D721Med (cell line): ENCODE measurements at regions not wholly inside any gene's neighbourhood (a gene's known extent, or its start where the extent isn't known, plus 50 kb on each side); places are given as distances from the start of the nearest gene placed in this dataset.

Experiments used
- DNase-seq: peaks from one replicate; pipeline ENCODE4 v3.0.0; 2011; ENCODE audit warnings: low spot score; ENCODE audit not compliant: insufficient read length
- FAIRE-seq: peaks from 2 replicates; lab custom pipeline; 2011; peaks lifted over from hg19 to GRCh38; lab: Jason Lieb, UNC
- TF ChIP-seq, protein P1 (sequence below): IDR thresholded peaks from 2 replicates; pipeline ENCODE4 v1.5.1; 2012; ENCODE audit warnings: mild to moderate bottlenecking, control low read depth; ENCODE audit not compliant: insufficient read depth; ENCODE audit errors: missing control alignments

DNA sequence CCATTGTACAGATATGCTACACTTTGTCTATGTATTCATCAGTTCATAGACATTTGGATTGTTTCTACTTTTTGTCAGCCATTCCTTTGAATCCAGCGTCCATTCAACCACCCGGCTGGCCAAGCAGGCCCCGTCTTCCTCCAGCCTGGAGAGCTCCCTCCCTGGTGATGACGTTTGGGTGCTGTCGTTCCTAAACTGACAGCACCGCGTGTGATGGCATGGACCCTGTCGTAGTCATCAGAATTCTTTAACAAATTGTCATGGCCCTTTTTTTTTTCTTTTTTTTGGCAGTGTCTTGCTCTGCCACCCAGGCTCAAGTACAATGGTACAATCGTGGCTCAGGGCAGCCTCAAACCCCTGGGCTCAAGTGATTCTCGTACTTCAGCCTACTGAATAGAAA is 138.6 kb upstream of the ERRFI1 start:
- DNase-seq: no peak
- TF ChIP-seq, protein P1, sequence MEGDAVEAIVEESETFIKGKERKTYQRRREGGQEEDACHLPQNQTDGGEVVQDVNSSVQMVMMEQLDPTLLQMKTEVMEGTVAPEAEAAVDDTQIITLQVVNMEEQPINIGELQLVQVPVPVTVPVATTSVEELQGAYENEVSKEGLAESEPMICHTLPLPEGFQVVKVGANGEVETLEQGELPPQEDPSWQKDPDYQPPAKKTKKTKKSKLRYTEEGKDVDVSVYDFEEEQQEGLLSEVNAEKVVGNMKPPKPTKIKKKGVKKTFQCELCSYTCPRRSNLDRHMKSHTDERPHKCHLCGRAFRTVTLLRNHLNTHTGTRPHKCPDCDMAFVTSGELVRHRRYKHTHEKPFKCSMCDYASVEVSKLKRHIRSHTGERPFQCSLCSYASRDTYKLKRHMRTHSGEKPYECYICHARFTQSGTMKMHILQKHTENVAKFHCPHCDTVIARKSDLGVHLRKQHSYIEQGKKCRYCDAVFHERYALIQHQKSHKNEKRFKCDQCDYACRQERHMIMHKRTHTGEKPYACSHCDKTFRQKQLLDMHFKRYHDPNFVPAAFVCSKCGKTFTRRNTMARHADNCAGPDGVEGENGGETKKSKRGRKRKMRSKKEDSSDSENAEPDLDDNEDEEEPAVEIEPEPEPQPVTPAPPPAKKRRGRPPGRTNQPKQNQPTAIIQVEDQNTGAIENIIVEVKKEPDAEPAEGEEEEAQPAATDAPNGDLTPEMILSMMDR: no peak
- no peak for FAIRE-seq

DNA sequence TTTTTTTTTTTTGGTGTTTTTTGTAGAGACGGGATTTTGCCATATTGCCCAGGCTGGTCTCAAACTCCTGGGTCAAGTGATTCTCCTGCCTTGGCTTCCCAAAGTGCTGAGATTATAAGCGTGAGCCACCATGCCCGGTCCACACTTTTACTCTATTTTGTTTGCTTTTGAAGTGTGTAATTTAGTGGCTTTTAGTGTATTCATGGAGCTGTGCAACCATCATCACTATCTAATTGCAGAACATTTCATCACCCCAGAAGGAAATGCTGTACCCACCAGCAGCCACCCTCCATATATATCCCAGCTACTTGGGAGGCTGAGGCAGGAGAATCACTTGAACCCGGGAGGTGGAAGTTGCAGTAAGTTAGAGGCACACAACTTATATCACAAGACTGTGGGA is 136.9 kb upstream of the ERRFI1 start:
- TF ChIP-seq, protein P1: no peak
- FAIRE-seq (no peak), DNase-seq (no peak)

DNA sequence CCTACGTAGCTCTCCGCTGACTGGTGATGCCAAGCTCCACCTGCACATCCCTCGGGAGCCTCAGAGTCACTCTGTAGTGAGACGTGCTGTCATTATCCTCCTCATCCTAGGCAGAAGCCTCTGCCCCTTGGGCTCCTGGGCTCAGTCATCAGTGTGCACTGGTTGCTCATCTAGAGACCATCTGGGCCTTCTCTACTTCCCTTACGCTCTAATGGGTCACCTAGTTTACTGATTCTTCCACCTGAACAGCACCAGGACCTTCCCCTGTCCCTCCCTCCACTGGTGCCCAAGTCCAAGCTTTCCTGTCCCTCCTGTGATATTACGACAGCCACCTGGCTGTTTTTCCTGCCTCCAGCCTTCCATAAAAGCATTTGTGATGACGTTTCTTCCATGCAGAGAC is 136.1 kb upstream of the ERRFI1 start:
- TF ChIP-seq, protein P1: no peak
- no peak for FAIRE-seq
- no peak for DNase-seq

DNA sequence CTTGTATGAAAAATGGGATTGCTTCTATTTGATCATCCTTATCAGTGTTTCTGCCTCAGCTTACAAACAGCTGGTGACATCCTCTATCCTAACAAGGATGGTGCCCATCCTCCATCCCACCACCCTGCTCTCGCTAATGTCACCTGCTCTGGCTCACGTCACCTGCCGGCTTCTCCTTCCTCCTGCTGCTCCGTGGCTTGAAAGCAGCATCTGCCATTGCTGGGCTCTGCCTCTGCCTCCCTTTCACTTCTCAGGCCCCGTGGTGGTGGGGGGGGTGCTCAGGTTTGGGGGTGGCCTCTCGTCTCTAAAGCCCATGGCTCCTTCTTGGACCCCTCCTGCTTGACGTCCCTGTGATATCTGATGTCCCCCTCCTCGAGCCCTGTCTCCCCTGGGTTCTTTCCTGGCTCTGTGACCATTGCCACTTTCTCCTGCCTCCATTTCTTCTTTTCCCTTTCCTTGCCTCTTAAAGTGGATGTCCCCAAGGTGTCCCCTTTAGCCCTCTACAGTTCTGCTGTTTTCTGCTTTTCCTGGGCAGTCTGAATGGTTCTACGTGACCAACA is 135.5 kb upstream of the ERRFI1 start:
- FAIRE-seq (no peak), DNase-seq (no peak)
- TF ChIP-seq, protein P1: no peak

- FAIRE-seq (no peak), DNase-seq (no peak)
- TF ChIP-seq, protein P1: no peak
Observed at GRCh38 chr1:8159470-8160024, 133.4 kb upstream of the ERRFI1 start.

GRCh38 chr1:8158995-8159394 is 132.9 kb upstream of the ERRFI1 start:
- no peak for DNase-seq
- TF ChIP-seq, protein P1: no peak
- no peak for FAIRE-seq

- no peak for FAIRE-seq
- no peak for DNase-seq
- TF ChIP-seq, protein P1: no peak
Observed at GRCh38 chr1:8157765-8158164, 131.7 kb upstream of the ERRFI1 start.
